ENCODE measurements at regions not wholly inside any gene's neighbourhood (a gene's known extent, or its start where the extent isn't known, plus 50 kb on each side); places are given as distances from the start of the nearest gene placed in this dataset.
"Not testable (repeated sequence)": the region's sequence is repeated elsewhere in the genome, so short reads cannot be mapped to it uniquely, and the experiment has no call there.

DNA sequence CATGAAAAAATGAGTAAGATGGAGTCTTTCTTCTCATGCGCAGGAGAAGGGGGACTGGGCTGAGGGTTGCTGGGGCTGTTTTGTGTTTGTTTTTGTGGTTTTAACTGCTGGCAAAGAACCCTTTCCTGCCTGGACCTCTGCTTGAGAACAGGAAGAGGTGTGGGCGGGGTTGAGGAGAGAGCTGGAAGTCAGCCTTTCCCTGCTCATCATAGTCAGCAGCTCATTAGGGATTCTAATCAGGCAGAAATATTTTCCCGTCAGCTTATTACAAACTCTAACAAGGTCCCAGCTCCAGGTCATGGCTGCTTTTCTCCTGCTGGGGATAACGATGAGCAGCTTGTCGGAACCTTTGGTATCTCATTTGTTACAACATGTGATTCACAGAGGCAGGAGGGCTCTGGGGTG, 185.0 kb upstream of the NRXN3 start:
- no peak overlapping the region for H3K27ac ChIP-seq
- peak in 7 of 8 experiments; percentile 5 to 35 (median 8) for ATAC-seq (replicated peaks in 6 of 8)
- in situ Hi-C loops (cut with MboI; ENCODE audit: low pct_unique_long_range_greater_than_20kb in 2 of 9, low sequenced_read_pairs in 9 of 9, unreplicated experiment in 9 of 9): no loop called here
- no peak overlapping the region for H3K4me3 ChIP-seq
- H3K4me1 ChIP-seq (replicated peaks in 1 of 2): peaks cover 27 to 33% of the 10 kb centered on the region in 2 donors
- WGBS, 10 experiments: 0 to 90% (median 79%) methylated on average over 1 to 3 of the region's 5 CpGs; no CpG with 5 or more reads in 4 of the 10 experiments

DNA sequence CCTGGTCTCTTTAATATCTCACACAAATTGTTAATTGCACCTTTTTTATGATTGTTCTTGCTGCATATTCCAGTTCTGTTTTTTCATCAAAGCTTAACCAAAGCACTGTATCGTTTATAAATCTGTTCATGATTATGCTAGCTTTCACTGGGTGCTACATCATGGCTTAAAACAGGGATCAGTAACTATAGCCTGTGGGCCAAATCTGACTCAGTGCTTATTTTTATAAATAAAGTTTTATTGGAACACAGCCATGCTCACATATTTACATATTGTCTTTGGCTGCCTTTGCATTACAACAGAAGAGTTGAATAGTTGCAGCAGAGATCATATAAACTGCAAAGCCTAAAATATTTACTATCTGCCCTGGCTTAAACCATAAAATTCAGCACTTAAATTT, 183.4 kb upstream of the NRXN3 start:
- Histone ChIP-seq H3K27ac (no peak overlapping the region), H3K4me3 (no peak overlapping the region), H3K4me1 (replicated peaks in 1 of 2) (peaks cover 37 to 43% of the 10 kb centered on the region in 2 donors)
- in situ Hi-C loops (cut with MboI; ENCODE audit: low pct_unique_long_range_greater_than_20kb in 2 of 9, low sequenced_read_pairs in 9 of 9, unreplicated experiment in 9 of 9): no loop called here
- peak in 3 of 8 experiments; percentile 9 to 86 (median 29) for ATAC-seq (replicated peaks in 6 of 8)
- WGBS, 10 experiments: 0 to 100% (median 87%) methylated on average over 1 of the region's 1 CpG; no CpG with 5 or more reads in 4 of the 10 experiments

DNA sequence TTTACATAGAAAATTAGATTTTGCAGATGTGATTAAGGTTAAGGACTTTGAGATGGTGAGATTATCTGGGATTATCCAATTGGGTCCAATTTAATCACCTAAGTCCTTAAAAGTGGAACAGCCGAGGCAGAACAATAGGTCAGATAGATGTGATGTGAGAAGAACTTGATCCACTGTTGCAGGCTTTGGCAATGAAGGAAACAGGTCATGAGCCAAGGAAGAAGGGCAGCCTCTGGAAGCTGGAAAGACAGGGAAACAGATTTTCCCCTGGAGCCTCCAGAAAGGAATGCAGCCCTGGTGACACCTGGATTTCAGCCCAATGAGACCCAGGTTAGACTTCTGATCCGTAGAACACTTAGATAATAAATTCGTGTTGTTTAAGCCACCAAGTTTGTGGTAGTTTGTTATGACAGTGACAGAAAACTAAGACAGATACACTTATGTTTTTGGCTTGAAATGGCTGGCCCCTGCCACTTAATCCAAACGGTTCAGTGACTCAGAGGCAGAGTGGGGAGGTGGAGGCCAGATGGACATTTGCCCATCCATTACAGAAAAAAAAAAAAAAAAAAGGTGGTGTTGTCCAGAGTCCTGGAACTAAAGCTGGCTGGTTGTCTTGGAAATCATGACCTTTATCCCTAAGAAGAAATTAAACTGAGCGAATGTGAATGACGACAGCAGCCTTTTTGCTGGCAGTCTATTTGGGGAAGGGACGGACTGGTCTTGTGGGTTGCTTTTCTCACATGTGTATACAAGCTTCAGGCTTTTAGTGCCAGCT, 181.9 kb upstream of the NRXN3 start:
- H3K4me3 ChIP-seq: no peak overlapping the region
- peak overlapping the region; percentile 77 to 83 for H3K27ac ChIP-seq
- H3K4me1 ChIP-seq (replicated peaks in 1 of 2): peaks cover 37 to 43% of the 10 kb centered on the region in 2 donors
- in situ Hi-C loops (cut with MboI; ENCODE audit: low pct_unique_long_range_greater_than_20kb in 2 of 9, low sequenced_read_pairs in 9 of 9, unreplicated experiment in 9 of 9): no loop called here
- 31 to 94% (median 82%) methylated on average over 2 to 6 of the region's 7 CpGs; no CpG with 5 or more reads in 1 of the 10 experiments for WGBS, 10 experiments
- no peak for ATAC-seq (replicated peaks in 6 of 8)

DNA sequence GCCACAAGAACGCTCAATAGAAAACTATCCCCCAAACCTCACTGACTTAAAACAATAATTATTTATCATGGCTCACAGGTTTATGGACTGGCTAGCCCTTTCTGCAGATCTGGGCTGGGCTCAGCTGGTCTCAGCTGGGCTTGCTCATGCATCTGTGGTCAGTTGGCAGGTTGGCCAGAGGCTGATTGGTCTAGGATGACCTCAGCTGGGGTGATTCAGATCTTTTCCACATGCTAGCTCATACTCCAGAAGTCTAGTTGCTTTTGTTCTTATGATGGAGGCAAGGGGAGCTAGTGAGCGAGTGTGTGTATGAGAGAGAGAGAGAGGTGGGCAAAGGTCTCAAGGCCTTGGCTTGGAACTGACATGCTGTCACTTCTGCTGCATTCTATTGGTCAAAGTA, 181.2 kb upstream of the NRXN3 start:
- 29 to 100% (median 82%) methylated on average over 1 to 2 of the region's 2 CpGs; no CpG with 5 or more reads in 3 of the 10 experiments for WGBS, 10 experiments
- ATAC-seq (replicated peaks in 6 of 8): peak; percentile 27 to 97 (median 91)
- H3K4me1 ChIP-seq (replicated peaks in 1 of 2): peaks cover 37 to 43% of the 10 kb centered on the region in 2 donors
- peak overlapping the region; percentile 77 to 83 for H3K27ac ChIP-seq
- no peak overlapping the region for H3K4me3 ChIP-seq
- in situ Hi-C loops (cut with MboI; ENCODE audit: low pct_unique_long_range_greater_than_20kb in 2 of 9, low sequenced_read_pairs in 9 of 9, unreplicated experiment in 9 of 9): no loop called here

DNA sequence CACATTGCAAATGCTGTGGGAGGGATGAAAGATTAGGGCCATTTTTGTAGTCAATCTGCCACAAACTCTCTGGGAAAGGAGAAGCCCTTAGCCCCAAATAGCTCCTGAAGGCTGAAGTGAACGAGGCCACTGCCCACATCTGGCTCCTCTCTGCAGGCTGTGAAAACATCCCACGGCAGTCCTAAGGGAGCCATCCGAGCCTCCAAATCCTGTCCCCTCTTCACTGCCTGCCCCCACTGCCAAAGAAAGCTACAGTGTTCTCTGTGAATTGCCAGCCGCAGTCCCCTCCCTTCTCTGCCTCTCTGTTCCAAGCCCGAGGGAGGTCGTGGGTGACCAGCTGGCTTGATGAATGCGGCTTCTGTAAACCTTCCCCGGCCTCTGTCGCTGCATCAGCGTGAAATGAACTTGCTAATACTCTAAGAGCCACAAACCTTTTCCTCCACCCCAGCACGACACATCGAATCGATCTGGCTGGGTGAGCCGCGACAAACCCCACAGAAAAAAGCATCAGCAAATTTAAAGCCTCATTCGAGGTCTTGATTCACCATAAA, 180.7 kb upstream of the NRXN3 start:
- in situ Hi-C loops (cut with MboI; ENCODE audit: low pct_unique_long_range_greater_than_20kb in 2 of 9, low sequenced_read_pairs in 9 of 9, unreplicated experiment in 9 of 9): no loop called here
- Histone ChIP-seq H3K4me1 (replicated peaks in 1 of 2) (peaks cover 37 to 43% of the 10 kb centered on the region in 2 donors), H3K27ac (peak overlapping the region; percentile 77 to 83), H3K4me3 (no peak overlapping the region)
- ATAC-seq (replicated peaks in 6 of 8): peak in 6 of 8 experiments; percentile 5 to 76 (median 39)
- WGBS, 10 experiments: 16 to 64% (median 52%) methylated on average over 6 to 15 of the region's 16 CpGs; no CpG with 5 or more reads in 5 of the 10 experiments

DNA sequence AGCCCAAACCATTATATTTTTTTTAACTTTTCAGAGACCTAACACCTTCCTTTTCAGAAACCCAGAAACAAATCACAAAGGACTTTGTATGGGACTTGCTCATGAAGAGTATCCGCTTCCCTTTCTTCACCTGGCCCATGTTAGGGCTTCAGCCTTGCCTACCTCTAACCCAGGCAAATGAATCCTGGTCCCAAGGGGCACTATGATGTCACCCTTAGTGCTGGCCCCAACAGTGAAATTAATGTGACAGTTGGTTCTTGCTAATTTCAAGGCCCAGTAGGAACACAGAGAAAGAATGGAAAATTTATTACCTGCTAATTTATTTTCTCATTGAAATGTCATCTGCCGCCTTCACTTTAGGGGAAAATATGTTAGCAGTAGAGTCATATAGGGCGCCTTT, 179.8 kb upstream of the NRXN3 start:
- ATAC-seq (replicated peaks in 6 of 8): peak in 4 of 8 experiments; percentile 33 to 72 (median 64)
- in situ Hi-C loops (cut with MboI; ENCODE audit: low pct_unique_long_range_greater_than_20kb in 2 of 9, low sequenced_read_pairs in 9 of 9, unreplicated experiment in 9 of 9): no loop called here
- Histone ChIP-seq H3K27ac (peak overlapping the region; percentile 77 to 83), H3K4me3 (no peak overlapping the region), H3K4me1 (replicated peaks in 1 of 2) (peaks cover 37% of the 10 kb centered on the region in 2 donors)
- 79 to 100% (median 93%) methylated on average over 1 to 3 of the region's 3 CpGs; no CpG with 5 or more reads in 4 of the 10 experiments for WGBS, 10 experiments

DNA sequence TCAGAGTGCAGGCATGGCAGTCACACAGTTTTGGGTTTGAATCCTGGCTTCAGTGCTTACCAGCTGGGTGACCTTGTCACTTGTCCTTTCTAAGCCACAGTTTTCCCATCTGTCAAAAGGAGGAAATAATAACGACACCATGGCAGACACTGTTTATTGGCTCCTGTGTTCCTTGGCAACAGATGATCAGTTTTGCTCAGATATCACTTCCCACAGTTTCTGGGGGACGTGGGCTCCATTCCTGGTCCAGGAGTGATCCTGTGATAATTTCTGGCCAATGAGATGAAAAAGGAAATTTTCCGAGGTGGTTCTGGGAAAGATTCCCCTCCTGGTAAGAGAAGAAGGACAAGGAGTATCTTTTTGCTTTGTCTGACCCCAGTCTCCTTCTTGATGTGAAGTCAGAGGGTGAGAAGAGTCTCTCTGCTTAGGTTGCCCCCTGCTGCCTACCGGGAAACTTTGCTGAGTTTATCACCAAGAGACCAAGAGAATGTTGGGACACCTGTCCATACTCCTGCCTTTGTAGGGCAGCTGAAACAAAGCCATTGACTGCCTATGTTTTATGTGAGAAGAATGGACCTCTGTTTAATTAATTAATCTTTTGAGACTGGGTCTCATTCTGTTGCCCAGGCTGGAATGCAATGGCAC, 178.9 kb upstream of the NRXN3 start:
- peak in 1 of 8 experiments; percentile 53 for ATAC-seq (replicated peaks in 6 of 8)
- 55 to 80% (median 62%) methylated on average over 1 to 3 of the region's 4 CpGs; no CpG with 5 or more reads in 4 of the 10 experiments for WGBS, 10 experiments
- Histone ChIP-seq H3K4me3 (no peak overlapping the region), H3K27ac (peak overlapping the region; percentile 77 to 83), H3K4me1 (replicated peaks in 1 of 2) (peaks cover 34% of the 10 kb centered on the region in 2 donors)
- in situ Hi-C loops (cut with MboI; ENCODE audit: low pct_unique_long_range_greater_than_20kb in 2 of 9, low sequenced_read_pairs in 9 of 9, unreplicated experiment in 9 of 9): no loop called here

DNA sequence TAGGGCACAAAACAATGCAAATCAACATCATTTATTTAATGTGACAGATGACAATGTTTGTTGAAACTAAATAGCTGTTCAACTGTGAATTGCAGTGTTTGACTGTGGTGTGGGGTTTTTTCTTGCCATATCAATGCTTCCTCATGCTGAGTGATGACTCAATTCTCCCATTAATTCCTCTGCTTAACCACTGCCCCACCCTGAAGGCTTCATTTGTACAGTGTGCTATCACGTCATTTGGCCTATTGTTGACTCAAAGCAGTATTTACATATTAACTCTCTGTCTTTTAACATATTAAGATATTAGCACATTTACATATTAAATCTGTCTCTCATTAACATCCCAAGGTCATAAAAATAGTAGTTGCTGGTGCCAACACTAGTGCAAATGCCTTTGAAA, 164.8 kb upstream of the NRXN3 start:
- in situ Hi-C loops (cut with MboI; ENCODE audit: low pct_unique_long_range_greater_than_20kb in 2 of 9, low sequenced_read_pairs in 9 of 9, unreplicated experiment in 9 of 9): loop anchor here in 1 of 9 experiments (25.0 kb wide), 1 partner anchor 143 kb away; no protein-coding TSS in a partner anchor
- no peak overlapping the region for H3K4me3 ChIP-seq
- no peak overlapping the region for H3K27ac ChIP-seq
- H3K4me1 ChIP-seq (replicated peaks in 1 of 2): no peaks in the 10 kb centered on the region
- 0 to 82% (median 34%) methylated on average over 1 of the region's 1 CpG; no CpG with 5 or more reads in 2 of the 10 experiments for WGBS, 10 experiments
- ATAC-seq (replicated peaks in 6 of 8): peak in 3 of 8 experiments; percentile 97 to 98 (median 98)

DNA sequence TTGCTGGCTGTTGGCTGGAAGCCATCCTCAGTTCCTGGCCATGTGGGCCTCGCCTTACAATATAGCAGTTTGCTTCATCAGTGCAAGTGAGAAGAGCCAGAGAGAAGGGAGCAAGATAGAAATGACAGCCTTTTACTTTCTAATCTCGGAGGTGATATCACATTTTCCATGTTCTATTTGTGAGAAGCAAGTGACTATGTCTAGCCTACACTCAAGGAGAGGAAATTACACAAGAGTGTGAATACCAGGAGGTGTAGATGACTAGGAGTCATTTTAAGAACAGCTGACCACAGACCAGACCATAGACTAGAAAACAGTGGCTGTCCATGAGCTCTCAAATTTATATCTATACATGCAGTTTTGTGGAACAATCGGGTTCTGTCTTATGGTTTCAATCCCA, 163.0 kb upstream of the NRXN3 start:
- Histone ChIP-seq H3K4me1 (replicated peaks in 1 of 2) (no peaks in the 10 kb centered on the region), H3K27ac (no peak overlapping the region), H3K4me3 (no peak overlapping the region)
- in situ Hi-C loops (cut with MboI; ENCODE audit: low pct_unique_long_range_greater_than_20kb in 2 of 9, low sequenced_read_pairs in 9 of 9, unreplicated experiment in 9 of 9): loop anchor here in 1 of 9 experiments (25.0 kb wide), 1 partner anchor 145 kb away; no protein-coding TSS in a partner anchor
- WGBS, 10 experiments: 32 to 100% (median 66%) methylated on average over 1 to 3 of the region's 3 CpGs
- no peak for ATAC-seq (replicated peaks in 6 of 8)

DNA sequence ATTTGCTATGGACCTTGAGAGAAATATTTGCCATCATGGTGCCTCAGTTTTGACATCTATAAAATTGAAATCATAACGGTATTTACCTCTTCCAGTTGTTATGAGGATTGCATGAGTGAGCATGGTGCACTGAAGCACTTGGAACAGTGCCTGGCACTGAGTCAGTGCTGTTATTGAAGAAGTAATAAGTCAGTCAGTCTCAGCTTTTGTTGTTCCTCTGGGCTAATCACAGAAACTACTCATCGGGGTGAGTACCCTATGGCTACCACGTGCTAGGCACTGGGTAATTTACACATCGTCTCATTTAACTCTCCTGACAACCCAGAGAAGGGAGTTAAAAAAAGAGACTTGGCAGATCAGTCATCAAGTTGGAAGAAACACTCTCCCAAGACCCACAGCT, 159.5 kb upstream of the NRXN3 start:
- Histone ChIP-seq H3K4me1 (replicated peaks in 1 of 2) (no peaks in the 10 kb centered on the region), H3K27ac (no peak overlapping the region), H3K4me3 (no peak overlapping the region)
- 7 to 86% (median 60%) methylated on average over 1 to 4 of the region's 4 CpGs; no CpG with 5 or more reads in 2 of the 10 experiments for WGBS, 10 experiments
- ATAC-seq (replicated peaks in 6 of 8): peak in 2 of 8 experiments; percentile 72 to 74
- in situ Hi-C loops (cut with MboI; ENCODE audit: low pct_unique_long_range_greater_than_20kb in 2 of 9, low sequenced_read_pairs in 9 of 9, unreplicated experiment in 9 of 9): loop anchor here in 1 of 9 experiments (25.0 kb wide), 1 partner anchor 148 kb away; no protein-coding TSS in a partner anchor

DNA sequence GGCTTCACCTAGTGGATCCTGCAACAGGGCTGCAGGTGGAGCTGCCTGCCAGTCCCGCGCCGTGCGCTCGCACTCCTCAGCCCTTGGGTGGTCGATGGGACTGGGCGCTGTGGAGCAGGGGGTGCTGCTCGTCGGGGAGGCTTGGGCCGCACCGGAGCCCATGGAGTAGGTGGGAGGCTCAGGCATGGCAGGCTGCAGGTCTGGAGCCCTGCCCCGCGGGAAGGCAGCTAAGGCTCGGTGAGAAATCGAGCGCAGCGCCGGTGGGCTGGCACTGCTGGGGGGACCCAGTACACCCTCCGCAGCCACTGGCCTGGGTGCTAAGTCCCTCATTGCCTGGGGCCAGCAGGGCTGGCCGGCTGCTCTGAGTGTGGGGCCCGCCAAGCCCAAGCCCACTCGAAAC, 156.3 kb upstream of the NRXN3 start:
- not testable (repeated sequence) for H3K4me1 ChIP-seq (replicated peaks in 1 of 2); H3K4me3 ChIP-seq; H3K27ac ChIP-seq; ATAC-seq (replicated peaks in 6 of 8)
- in situ Hi-C loops (cut with MboI; ENCODE audit: low pct_unique_long_range_greater_than_20kb in 2 of 9, low sequenced_read_pairs in 9 of 9, unreplicated experiment in 9 of 9): loop anchor here in 1 of 9 experiments (25.0 kb wide), 1 partner anchor 152 kb away; no protein-coding TSS in a partner anchor
- WGBS, 10 experiments: 56 to 100% (median 100%) methylated on average over 2 to 10 of the region's 22 CpGs; no CpG with 5 or more reads in 7 of the 10 experiments

DNA sequence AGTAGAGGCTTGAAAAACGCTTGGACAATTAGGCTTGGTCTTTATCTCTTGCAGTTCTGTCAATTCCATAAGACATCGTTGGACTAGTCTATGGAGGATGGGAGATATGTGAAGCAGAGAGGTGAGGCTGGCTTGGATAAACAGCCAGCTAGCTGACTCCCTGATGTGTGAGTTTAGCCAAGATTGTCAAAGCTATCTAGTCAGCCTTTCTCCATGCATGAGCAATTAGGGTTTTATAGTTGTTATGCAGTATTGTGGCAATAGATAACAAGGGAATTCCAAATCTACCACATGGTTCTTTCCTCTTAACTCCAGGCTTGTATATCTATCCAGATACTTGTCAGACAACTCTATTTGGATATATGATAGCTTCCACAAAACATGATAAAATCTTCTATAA, 153.6 kb upstream of the NRXN3 start:
- ATAC-seq (replicated peaks in 6 of 8): no peak
- Histone ChIP-seq H3K4me3 (no peak overlapping the region), H3K4me1 (replicated peaks in 1 of 2) (no peaks in the 10 kb centered on the region), H3K27ac (no peak overlapping the region)
- in situ Hi-C loops (cut with MboI; ENCODE audit: low pct_unique_long_range_greater_than_20kb in 2 of 9, low sequenced_read_pairs in 9 of 9, unreplicated experiment in 9 of 9): loop anchor here in 1 of 9 experiments (25.0 kb wide), 1 partner anchor 154 kb away; no protein-coding TSS in a partner anchor
- WGBS, 10 experiments: 0 to 80% (median 30%) methylated on average over 1 to 2 of the region's 2 CpGs; no CpG with 5 or more reads in 3 of the 10 experiments

Data from motor neuron (in vitro differentiated cells).